ENCODE measurements at regions not wholly inside any gene's neighbourhood (a gene's known extent, or its start where the extent isn't known, plus 50 kb on each side); places are given as distances from the start of the nearest gene placed in this dataset.
"Not testable (repeated sequence)": the region's sequence is repeated elsewhere in the genome, so short reads cannot be mapped to it uniquely, and the experiment has no call there.

- Mint-ChIP-seq H3K27me3 (ENCODE audit: low read depth) (peaks cover 12% of the 10 kb centered on the region), H3K36me3 (ENCODE audit: low read depth) (no peaks in the 10 kb centered on the region), H3K27ac (ENCODE audit: unreplicated experiment) (no peak overlapping the region), H3K9me3 (ENCODE audit: low read depth) (no peaks in the 10 kb centered on the region), H3K4me1 (ENCODE audit: low read depth) (no peaks in the 10 kb centered on the region), H3K4me3 (ENCODE audit: unreplicated experiment) (no peak overlapping the region)
- no peak for DNase-seq (ENCODE audit: low spot score)
- TF ChIP-seq CTCF (IDR thresholded peaks at IDR 0.05), result no peak
Measured at GRCh38 chr4:173651651-173652282, 121.7 kb upstream of the HAND2 start.

GRCh38 chr4:173647902-173648301 is 117.9 kb upstream of the HAND2 start:
- no peak for DNase-seq (ENCODE audit: low spot score)
- H3K27me3 Mint-ChIP-seq (ENCODE audit: low read depth), result peaks cover 8% of the 10 kb centered on the region
- no peak overlapping the region for H3K4me3 Mint-ChIP-seq (ENCODE audit: unreplicated experiment)
- no peak for TF ChIP-seq CTCF (IDR thresholded peaks at IDR 0.05)
- no peaks in the 10 kb centered on the region for H3K9me3 Mint-ChIP-seq (ENCODE audit: low read depth)
- H3K27ac Mint-ChIP-seq (ENCODE audit: unreplicated experiment), result no peak overlapping the region
- H3K36me3 Mint-ChIP-seq (ENCODE audit: low read depth), result no peaks in the 10 kb centered on the region
- H3K4me1 Mint-ChIP-seq (ENCODE audit: low read depth), result no peaks in the 10 kb centered on the region

- Mint-ChIP-seq H3K27me3 (ENCODE audit: low read depth) (peaks cover 2% of the 10 kb centered on the region), H3K4me1 (ENCODE audit: low read depth) (no peaks in the 10 kb centered on the region), H3K36me3 (ENCODE audit: low read depth) (no peaks in the 10 kb centered on the region), H3K9me3 (ENCODE audit: low read depth) (peaks cover 6% of the 10 kb centered on the region), H3K27ac (ENCODE audit: unreplicated experiment) (no peak overlapping the region), H3K4me3 (ENCODE audit: unreplicated experiment) (no peak overlapping the region)
- DNase-seq (ENCODE audit: low spot score), result no peak
- TF ChIP-seq CTCF (IDR thresholded peaks at IDR 0.05), result no peak
Measured at GRCh38 chr4:173642509-173642908, 112.5 kb upstream of the HAND2 start.

GRCh38 chr4:173635395-173635794 is 105.4 kb upstream of the HAND2 start:
- no peaks in the 10 kb centered on the region for H3K4me1 Mint-ChIP-seq (ENCODE audit: low read depth)
- no peak overlapping the region for H3K4me3 Mint-ChIP-seq (ENCODE audit: unreplicated experiment)
- no peak for TF ChIP-seq CTCF (IDR thresholded peaks at IDR 0.05)
- H3K36me3 Mint-ChIP-seq (ENCODE audit: low read depth), result no peaks in the 10 kb centered on the region
- DNase-seq (ENCODE audit: low spot score), result no peak
- H3K9me3 Mint-ChIP-seq (ENCODE audit: low read depth), result peaks cover 48% of the 10 kb centered on the region
- H3K27me3 Mint-ChIP-seq (ENCODE audit: low read depth), result no peaks in the 10 kb centered on the region
- H3K27ac Mint-ChIP-seq (ENCODE audit: unreplicated experiment), result no peak overlapping the region

GRCh38 chr4:173626277-173626676 is 96.2 kb upstream of the HAND2 start:
- H3K4me3 Mint-ChIP-seq (ENCODE audit: unreplicated experiment), result no peak overlapping the region

GRCh38 chr4:173618648-173619047 is 88.6 kb upstream of the HAND2 start:
- H3K27ac Mint-ChIP-seq (ENCODE audit: unreplicated experiment); H3K36me3 Mint-ChIP-seq (ENCODE audit: low read depth); H3K4me3 Mint-ChIP-seq (ENCODE audit: unreplicated experiment); H3K27me3 Mint-ChIP-seq (ENCODE audit: low read depth); DNase-seq (ENCODE audit: low spot score); H3K4me1 Mint-ChIP-seq (ENCODE audit: low read depth): not testable (repeated sequence)
- peaks cover 36% of the 10 kb centered on the region for H3K9me3 Mint-ChIP-seq (ENCODE audit: low read depth)

More at GRCh38 chr4:173626277-173626676, 96.2 kb upstream of the HAND2 start:
- Mint-ChIP-seq H3K27ac (ENCODE audit: unreplicated experiment) (no peak overlapping the region), H3K9me3 (ENCODE audit: low read depth) (peaks cover 53% of the 10 kb centered on the region), H3K4me1 (ENCODE audit: low read depth) (no peaks in the 10 kb centered on the region), H3K27me3 (ENCODE audit: low read depth) (no peaks in the 10 kb centered on the region), H3K36me3 (ENCODE audit: low read depth) (no peaks in the 10 kb centered on the region)
- no peak for DNase-seq (ENCODE audit: low spot score)
- TF ChIP-seq CTCF (IDR thresholded peaks at IDR 0.05), result no peak

Data from chondrocyte (in vitro differentiated cells).